ENCODE measurements at regions not wholly inside any gene's neighbourhood (a gene's known extent, or its start where the extent isn't known, plus 50 kb on each side); places are given as distances from the start of the nearest gene placed in this dataset.

- DNase-seq (ENCODE audit: low spot score), result no peak
- TF ChIP-seq, protein P1, sequence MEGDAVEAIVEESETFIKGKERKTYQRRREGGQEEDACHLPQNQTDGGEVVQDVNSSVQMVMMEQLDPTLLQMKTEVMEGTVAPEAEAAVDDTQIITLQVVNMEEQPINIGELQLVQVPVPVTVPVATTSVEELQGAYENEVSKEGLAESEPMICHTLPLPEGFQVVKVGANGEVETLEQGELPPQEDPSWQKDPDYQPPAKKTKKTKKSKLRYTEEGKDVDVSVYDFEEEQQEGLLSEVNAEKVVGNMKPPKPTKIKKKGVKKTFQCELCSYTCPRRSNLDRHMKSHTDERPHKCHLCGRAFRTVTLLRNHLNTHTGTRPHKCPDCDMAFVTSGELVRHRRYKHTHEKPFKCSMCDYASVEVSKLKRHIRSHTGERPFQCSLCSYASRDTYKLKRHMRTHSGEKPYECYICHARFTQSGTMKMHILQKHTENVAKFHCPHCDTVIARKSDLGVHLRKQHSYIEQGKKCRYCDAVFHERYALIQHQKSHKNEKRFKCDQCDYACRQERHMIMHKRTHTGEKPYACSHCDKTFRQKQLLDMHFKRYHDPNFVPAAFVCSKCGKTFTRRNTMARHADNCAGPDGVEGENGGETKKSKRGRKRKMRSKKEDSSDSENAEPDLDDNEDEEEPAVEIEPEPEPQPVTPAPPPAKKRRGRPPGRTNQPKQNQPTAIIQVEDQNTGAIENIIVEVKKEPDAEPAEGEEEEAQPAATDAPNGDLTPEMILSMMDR (IDR thresholded peaks at IDR 0.05; ENCODE audit: borderline replicate concordance, control extremely low read depth, extremely low read depth, insufficient read depth, missing control alignments), result no peak
- in situ Hi-C loops (cut with MboI; ENCODE audit: low sequenced_read_pairs, unreplicated experiment), result no loop called here
Measured at GRCh38 chr1:55694310-55694801, 479.2 kb upstream of the USP24 start.

GRCh38 chr1:55692726-55693125 is 477.6 kb upstream of the USP24 start:
- TF ChIP-seq, protein P1 (IDR thresholded peaks at IDR 0.05; ENCODE audit: borderline replicate concordance, control extremely low read depth, extremely low read depth, insufficient read depth, missing control alignments), result no peak
- no peak for DNase-seq (ENCODE audit: low spot score)
- in situ Hi-C loops (cut with MboI; ENCODE audit: low sequenced_read_pairs, unreplicated experiment), result no loop called here

- in situ Hi-C loops (cut with MboI; ENCODE audit: low sequenced_read_pairs, unreplicated experiment), result no loop called here
- TF ChIP-seq, protein P1 (IDR thresholded peaks at IDR 0.05; ENCODE audit: borderline replicate concordance, control extremely low read depth, extremely low read depth, insufficient read depth, missing control alignments), result no peak
- DNase-seq (ENCODE audit: low spot score), result no peak
Measured at GRCh38 chr1:55690366-55690765, 475.2 kb upstream of the USP24 start.

GRCh38 chr1:55689800-55690199 is 474.6 kb upstream of the USP24 start:
- TF ChIP-seq, protein P1 (IDR thresholded peaks at IDR 0.05; ENCODE audit: borderline replicate concordance, control extremely low read depth, extremely low read depth, insufficient read depth, missing control alignments), result no peak
- DNase-seq (ENCODE audit: low spot score), result no peak
- in situ Hi-C loops (cut with MboI; ENCODE audit: low sequenced_read_pairs, unreplicated experiment), result no loop called here

GRCh38 chr1:55685560-55685959 is 470.4 kb upstream of the USP24 start:
- DNase-seq (ENCODE audit: low spot score), result no peak
- in situ Hi-C loops (cut with MboI; ENCODE audit: low sequenced_read_pairs, unreplicated experiment), result no loop called here

DNA sequence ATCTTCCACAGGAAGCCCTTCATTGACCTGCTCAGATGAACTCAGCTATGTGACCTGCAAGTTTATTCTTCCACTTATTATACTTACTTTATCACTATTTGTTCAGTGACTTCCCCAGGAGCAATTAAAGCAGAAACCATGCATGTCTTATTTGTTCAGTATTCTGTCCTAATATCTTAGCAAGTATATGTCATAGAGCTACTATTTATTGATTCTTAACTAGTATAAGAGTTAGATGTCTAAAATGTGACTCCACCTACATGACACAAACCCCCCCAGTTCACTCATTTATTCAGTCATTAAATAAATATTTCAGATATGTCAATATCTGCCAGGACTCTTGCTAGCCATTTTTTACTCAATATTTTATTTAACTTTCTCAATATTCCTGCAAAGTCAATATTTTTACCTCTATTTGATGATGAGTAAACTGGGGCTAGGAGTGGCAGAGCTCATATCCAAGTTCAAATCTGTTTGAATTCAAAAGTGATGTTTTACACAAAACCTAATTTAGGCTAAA is 469.0 kb upstream of the USP24 start:
- in situ Hi-C loops (cut with MboI; ENCODE audit: low sequenced_read_pairs, unreplicated experiment), result no loop called here
- DNase-seq (ENCODE audit: low spot score), result no peak

More at GRCh38 chr1:55685560-55685959, 470.4 kb upstream of the USP24 start:
- TF ChIP-seq, protein P1 (IDR thresholded peaks at IDR 0.05; ENCODE audit: borderline replicate concordance, control extremely low read depth, extremely low read depth, insufficient read depth, missing control alignments), result no peak

More for the DNA sequence above, 469.0 kb upstream of the USP24 start:
- TF ChIP-seq, protein P1 (IDR thresholded peaks at IDR 0.05; ENCODE audit: borderline replicate concordance, control extremely low read depth, extremely low read depth, insufficient read depth, missing control alignments), result no peak

All from GM13976 (cell line).